Vagina (tissue), 2 donors: ENCODE measurements at regions not wholly inside any gene's neighbourhood (a gene's known extent, or its start where the extent isn't known, plus 50 kb on each side); places are given as distances from the start of the nearest gene placed in this dataset.

Source experiments
- DNase-seq, 2 donors: peaks; one replicate each; pipeline ENCODE4 v3.0.0-alpha.2; 2017; ENCODE audit errors: extremely low spot score in 2 of 2
- H3K27ac ChIP-seq: fragments of 200-600 bp; sonication (generic); one replicate; pipeline ENCODE4 v1.5.1; 2019
- H3K27me3 ChIP-seq: fragments of 200-600 bp; sonication (generic); one replicate; pipeline ENCODE4 v1.5.1; 2019
- H3K36me3 ChIP-seq, 2 donors: fragments of 200-600 bp; sonication (generic); one replicate each; pipeline ENCODE4 v1.5.1; 2017 to 2019
- H3K4me1 ChIP-seq: fragments of 200-600 bp; sonication (generic); one replicate; pipeline ENCODE4 v1.5.1; 2019
- H3K4me3 ChIP-seq, 2 donors: fragments of 200-600 bp; sonication (generic); 1 replicate in 1 of 2; 2 replicates in 1 of 2; pipeline ENCODE4 v1.5.1; 2016 to 2019
- H3K9me3 ChIP-seq: fragments of 200-600 bp; sonication (generic); one replicate; pipeline ENCODE4 v1.5.1; 2019
- CTCF ChIP-seq, 3 experiments: fragments of 450-650 bp in 2 of 3; fragments of 200-600 bp in 1 of 3; sonication (generic) in 1 of 3; IDR thresholded peaks; one replicate each; pipeline ENCODE4 v1.5.1; 2017 to 2019; ENCODE audit warnings: antibody characterized with exemption in 3 of 3, mild to moderate bottlenecking in 2 of 3, moderate library complexity in 2 of 3
- POLR2A ChIP-seq, 2 donors: fragments of 450-650 bp; IDR thresholded peaks; one replicate each; pipeline ENCODE4 v1.6.1; 2017; ENCODE audit warnings: antibody characterized with exemption in 2 of 2, mild to moderate bottlenecking in 2 of 2, moderate library complexity in 2 of 2
- POLR2AphosphoS5 ChIP-seq, 2 donors: sonication (generic); formaldehyde crosslinking; IDR thresholded peaks; one replicate each; pipeline ENCODE4 v1.9.0; 2017; ENCODE audit warnings: antibody characterized with exemption in 2 of 2, mild to moderate bottlenecking in 2 of 2, low read depth in 1 of 2; ENCODE audit not compliant: insufficient read depth in 1 of 2
- intact Hi-C: fragments of 100-400 bp; cut with DNase I; formaldehyde crosslinking; loops from one replicate; pipeline ENCODE4 v1.15.1; 2023

GRCh38 chr7:79782256-79782655 lies 328.8 kb upstream of the MAGI2 start:
- H3K27me3 ChIP-seq, result no peaks in the 10 kb centered on the region
- no peak overlapping the region for H3K27ac ChIP-seq
- H3K4me1 ChIP-seq, result no peaks in the 10 kb centered on the region
- no peak overlapping the region for H3K4me3 ChIP-seq
- H3K36me3 ChIP-seq, result no peaks in the 10 kb centered on the region
- no peak for DNase-seq
- intact Hi-C loops, result no loop called here
- H3K9me3 ChIP-seq, result no peaks in the 10 kb centered on the region
- TF ChIP-seq POLR2A (IDR thresholded peaks at IDR 0.05) (no peak), POLR2AphosphoS5 (IDR thresholded peaks at IDR 0.05; ENCODE audit: insufficient read depth in 1 of 2, low read depth in 1 of 2) (no peak), CTCF (IDR thresholded peaks at IDR 0.05) (no peak)

GRCh38 chr7:79781716-79782115 lies 328.2 kb upstream of the MAGI2 start:
- Histone ChIP-seq H3K9me3 (no peaks in the 10 kb centered on the region), H3K27me3 (no peaks in the 10 kb centered on the region), H3K4me1 (no peaks in the 10 kb centered on the region), H3K4me3 (no peak overlapping the region), H3K36me3 (no peaks in the 10 kb centered on the region), H3K27ac (no peak overlapping the region)
- intact Hi-C loops, result no loop called here
- DNase-seq, result no peak
- TF ChIP-seq CTCF (IDR thresholded peaks at IDR 0.05) (no peak), POLR2A (IDR thresholded peaks at IDR 0.05) (no peak), POLR2AphosphoS5 (IDR thresholded peaks at IDR 0.05; ENCODE audit: insufficient read depth in 1 of 2, low read depth in 1 of 2) (no peak)

GRCh38 chr7:79778786-79779770 lies 325.6 kb upstream of the MAGI2 start:
- intact Hi-C loops, result no loop called here
- Histone ChIP-seq H3K27ac (no peak overlapping the region), H3K4me3 (no peak overlapping the region), H3K27me3 (no peaks in the 10 kb centered on the region), H3K36me3 (no peaks in the 10 kb centered on the region), H3K9me3 (no peaks in the 10 kb centered on the region), H3K4me1 (no peaks in the 10 kb centered on the region)
- no peak for DNase-seq
- TF ChIP-seq POLR2AphosphoS5 (IDR thresholded peaks at IDR 0.05; ENCODE audit: insufficient read depth in 1 of 2, low read depth in 1 of 2) (no peak), POLR2A (IDR thresholded peaks at IDR 0.05) (no peak), CTCF (IDR thresholded peaks at IDR 0.05) (no peak)

DNA sequence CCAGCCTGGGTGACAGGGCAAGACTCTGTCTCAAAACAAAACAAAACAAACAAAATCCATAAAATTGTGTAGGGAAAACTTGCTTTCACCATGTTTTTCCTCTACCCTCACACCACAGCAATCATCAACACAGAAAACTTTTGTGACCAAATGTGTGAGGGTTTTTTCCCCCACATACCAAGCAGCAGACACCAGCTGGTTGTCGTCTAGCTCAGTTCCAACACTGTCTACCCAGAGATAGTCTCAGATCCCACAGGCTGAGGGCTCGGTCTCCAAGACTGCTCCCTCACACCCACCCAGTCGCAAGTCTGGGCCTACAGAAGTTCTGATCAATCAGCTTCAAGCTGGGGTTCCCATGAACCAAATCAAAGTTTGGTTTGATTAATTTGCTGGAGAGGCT lies 322.4 kb upstream of the MAGI2 start:
- no peaks in the 10 kb centered on the region for H3K4me1 ChIP-seq
- no peaks in the 10 kb centered on the region for H3K36me3 ChIP-seq
- intact Hi-C loops, result no loop called here
- H3K4me3 ChIP-seq, result no peak overlapping the region
- no peaks in the 10 kb centered on the region for H3K9me3 ChIP-seq
- no peak overlapping the region for H3K27ac ChIP-seq
- TF ChIP-seq POLR2A (IDR thresholded peaks at IDR 0.05) (no peak), POLR2AphosphoS5 (IDR thresholded peaks at IDR 0.05; ENCODE audit: insufficient read depth in 1 of 2, low read depth in 1 of 2) (no peak), CTCF (IDR thresholded peaks at IDR 0.05) (no peak)
- DNase-seq, result no peak
- H3K27me3 ChIP-seq, result no peaks in the 10 kb centered on the region

- Histone ChIP-seq H3K36me3 (no peaks in the 10 kb centered on the region), H3K9me3 (no peaks in the 10 kb centered on the region), H3K4me3 (no peak overlapping the region), H3K27ac (no peak overlapping the region), H3K4me1 (no peaks in the 10 kb centered on the region), H3K27me3 (no peaks in the 10 kb centered on the region)
- TF ChIP-seq POLR2A (IDR thresholded peaks at IDR 0.05) (no peak), POLR2AphosphoS5 (IDR thresholded peaks at IDR 0.05; ENCODE audit: insufficient read depth in 1 of 2, low read depth in 1 of 2) (no peak), CTCF (IDR thresholded peaks at IDR 0.05) (no peak)
- DNase-seq, result no peak
- intact Hi-C loops, result no loop called here
These were observed 320.7 kb upstream of the MAGI2 start for GRCh38 chr7:79774150-79774549.
